ENCODE measurements at regions not wholly inside any gene's neighbourhood (a gene's known extent, or its start where the extent isn't known, plus 50 kb on each side); places are given as distances from the start of the nearest gene placed in this dataset.
"Not testable (repeated sequence)": the region's sequence is repeated elsewhere in the genome, so short reads cannot be mapped to it uniquely, and the experiment has no call there.

DNA sequence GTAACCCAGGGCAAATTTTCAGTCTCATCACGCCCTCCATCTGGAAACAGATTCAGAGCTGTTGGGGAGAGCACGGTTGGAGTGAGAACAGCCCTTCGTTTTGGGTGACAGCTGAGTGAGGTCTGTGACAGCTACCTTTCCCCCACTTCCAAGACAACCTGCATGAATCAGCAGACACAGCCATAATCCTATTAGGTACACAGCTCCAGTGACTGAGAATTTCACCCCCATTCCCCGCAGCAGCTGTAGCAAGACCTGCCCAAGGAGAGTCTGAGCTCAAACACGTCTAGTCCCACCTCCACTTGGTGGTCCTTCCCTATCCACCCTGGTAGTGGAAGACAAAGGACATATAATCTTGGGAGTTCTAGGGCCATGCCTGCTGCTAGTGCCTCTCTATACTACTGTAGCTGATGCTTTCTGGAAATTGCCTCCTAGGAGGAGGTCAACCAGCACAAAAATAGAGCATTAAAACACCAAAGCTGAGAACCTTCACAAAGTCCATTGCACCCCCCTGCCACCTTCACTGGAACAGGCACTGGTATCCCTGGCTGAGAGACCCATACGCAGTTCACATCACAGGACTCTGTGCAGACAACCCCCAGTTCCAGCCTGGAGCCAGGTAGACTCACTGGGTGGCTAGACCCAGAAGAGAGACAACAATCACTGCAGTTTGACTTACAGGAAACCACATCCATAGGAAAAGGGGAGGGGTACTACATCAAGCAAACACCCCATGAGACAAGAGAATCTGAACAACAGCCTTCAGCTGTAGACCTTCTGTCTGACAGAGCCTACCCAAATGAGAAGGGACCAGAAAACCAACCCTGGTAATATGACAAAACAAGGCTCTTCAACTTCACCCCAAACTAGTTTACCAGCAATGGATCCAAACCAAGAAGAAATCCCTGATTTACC lies 448.6 kb upstream of the CBLB start:
- H3K27me3 ChIP-seq (ENCODE audit: low read depth): no peaks in the 10 kb centered on the region
- intact Hi-C loops (cut with micrococcal nuclease): no loop called here
- TF ChIP-seq, protein P1, sequence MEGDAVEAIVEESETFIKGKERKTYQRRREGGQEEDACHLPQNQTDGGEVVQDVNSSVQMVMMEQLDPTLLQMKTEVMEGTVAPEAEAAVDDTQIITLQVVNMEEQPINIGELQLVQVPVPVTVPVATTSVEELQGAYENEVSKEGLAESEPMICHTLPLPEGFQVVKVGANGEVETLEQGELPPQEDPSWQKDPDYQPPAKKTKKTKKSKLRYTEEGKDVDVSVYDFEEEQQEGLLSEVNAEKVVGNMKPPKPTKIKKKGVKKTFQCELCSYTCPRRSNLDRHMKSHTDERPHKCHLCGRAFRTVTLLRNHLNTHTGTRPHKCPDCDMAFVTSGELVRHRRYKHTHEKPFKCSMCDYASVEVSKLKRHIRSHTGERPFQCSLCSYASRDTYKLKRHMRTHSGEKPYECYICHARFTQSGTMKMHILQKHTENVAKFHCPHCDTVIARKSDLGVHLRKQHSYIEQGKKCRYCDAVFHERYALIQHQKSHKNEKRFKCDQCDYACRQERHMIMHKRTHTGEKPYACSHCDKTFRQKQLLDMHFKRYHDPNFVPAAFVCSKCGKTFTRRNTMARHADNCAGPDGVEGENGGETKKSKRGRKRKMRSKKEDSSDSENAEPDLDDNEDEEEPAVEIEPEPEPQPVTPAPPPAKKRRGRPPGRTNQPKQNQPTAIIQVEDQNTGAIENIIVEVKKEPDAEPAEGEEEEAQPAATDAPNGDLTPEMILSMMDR (IDR thresholded peaks at IDR 0.05; ENCODE audit: borderline replicate concordance): no peak

DNA sequence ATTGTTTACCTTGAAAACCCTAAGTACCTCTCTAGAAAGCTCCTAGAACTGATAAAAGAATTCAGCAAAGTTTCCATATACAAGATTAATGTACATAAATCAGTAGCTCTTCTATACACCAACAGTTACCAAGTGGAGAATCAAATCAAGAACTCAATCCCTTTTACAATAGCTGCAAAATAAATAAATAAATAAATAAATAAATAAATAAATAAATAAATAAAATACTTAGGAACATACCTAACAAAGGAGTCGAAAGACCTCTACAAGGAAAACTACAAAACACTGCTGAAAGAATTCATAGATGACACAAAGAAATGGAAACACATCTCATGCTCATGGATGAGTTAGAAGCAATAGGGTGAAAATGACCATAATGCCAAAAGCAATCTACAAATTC lies 452.6 kb upstream of the CBLB start:
- DNase-seq; intact Hi-C loops (cut with micrococcal nuclease); H3K27ac ChIP-seq (replicated peaks); H3K4me3 ChIP-seq; H3K27me3 ChIP-seq (ENCODE audit: low read depth); H3K36me3 ChIP-seq; H3K4me1 ChIP-seq: not testable (repeated sequence)
- peaks cover 19% of the 10 kb centered on the region for H3K9me3 ChIP-seq (replicated peaks)

More for the DNA sequence above, 448.6 kb upstream of the CBLB start:
- H3K4me3 ChIP-seq: no peak overlapping the region
- no peak for DNase-seq
- H3K36me3 ChIP-seq: no peaks in the 10 kb centered on the region
- no peaks in the 10 kb centered on the region for H3K4me1 ChIP-seq
- H3K9me3 ChIP-seq (replicated peaks): no peaks in the 10 kb centered on the region
- no peak overlapping the region for H3K27ac ChIP-seq (replicated peaks)

GRCh38 chr3:106323586-106323985 lies 454.8 kb upstream of the CBLB start:
- H3K27me3 ChIP-seq (ENCODE audit: low read depth): no peaks in the 10 kb centered on the region
- H3K9me3 ChIP-seq (replicated peaks): peaks cover 19% of the 10 kb centered on the region
- H3K27ac ChIP-seq (replicated peaks): no peak overlapping the region
- no peak overlapping the region for H3K4me3 ChIP-seq
- no peak for DNase-seq
- H3K4me1 ChIP-seq: no peaks in the 10 kb centered on the region
- TF ChIP-seq, protein P1 (IDR thresholded peaks at IDR 0.05; ENCODE audit: borderline replicate concordance): no peak
- H3K36me3 ChIP-seq: no peaks in the 10 kb centered on the region
- intact Hi-C loops (cut with micrococcal nuclease): no loop called here

DNA sequence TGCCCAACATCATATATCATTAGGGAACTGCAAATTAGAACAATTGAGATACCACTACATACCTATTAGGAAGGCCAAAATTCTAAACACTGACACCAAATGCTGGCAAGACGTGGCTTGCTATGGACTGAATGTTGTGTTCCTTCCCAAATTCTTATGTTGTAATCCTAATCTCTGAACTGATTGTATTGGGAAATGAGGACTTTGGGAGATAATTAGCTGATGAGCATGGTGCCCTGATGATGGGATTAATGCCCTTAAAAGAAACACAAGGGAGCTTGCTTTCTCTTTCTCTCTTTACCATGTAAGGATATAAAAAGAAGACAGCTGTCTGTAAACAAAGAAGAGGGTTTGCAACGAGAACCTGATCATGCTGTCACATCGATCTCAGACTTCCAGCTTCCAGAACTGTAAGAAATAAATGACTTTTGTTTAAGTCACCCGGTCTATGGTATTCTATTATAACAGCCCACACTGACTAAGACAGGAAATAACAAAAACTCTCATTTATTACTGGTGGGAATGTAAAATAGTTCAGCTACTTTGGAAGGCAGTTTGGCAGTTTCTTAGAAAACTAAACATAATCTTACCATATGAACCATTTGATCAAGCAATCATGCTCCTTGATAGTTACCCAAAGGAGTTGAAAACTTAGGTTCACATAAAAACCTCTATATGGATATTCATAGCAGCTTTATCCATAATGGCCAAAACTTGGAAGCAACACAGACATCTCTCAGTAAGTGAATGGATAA lies 458.3 kb upstream of the CBLB start:
- Histone ChIP-seq H3K4me3 (no peak overlapping the region), H3K36me3 (no peaks in the 10 kb centered on the region), H3K27me3 (ENCODE audit: low read depth) (no peaks in the 10 kb centered on the region), H3K9me3 (replicated peaks) (peaks cover 19% of the 10 kb centered on the region), H3K4me1 (no peaks in the 10 kb centered on the region), H3K27ac (replicated peaks) (no peak overlapping the region)
- intact Hi-C loops (cut with micrococcal nuclease): no loop called here
- TF ChIP-seq, protein P1 (IDR thresholded peaks at IDR 0.05; ENCODE audit: borderline replicate concordance): no peak
- no peak for DNase-seq

DNA sequence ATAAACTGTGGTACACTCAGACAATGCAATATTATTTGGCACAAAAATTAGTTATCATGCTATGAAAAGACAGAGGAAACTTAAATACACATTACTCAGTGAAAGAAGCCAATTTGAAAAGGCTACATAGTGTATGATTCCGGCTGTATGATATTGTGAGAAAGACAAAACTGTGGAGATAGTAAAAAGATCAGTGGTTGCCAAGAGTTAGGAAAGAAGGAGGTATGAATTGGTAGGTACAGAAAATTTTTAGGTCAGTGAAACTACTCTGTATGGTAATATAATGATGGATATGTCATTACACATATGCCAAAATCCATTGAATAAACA lies 458.8 kb upstream of the CBLB start:
- Histone ChIP-seq H3K27me3 (ENCODE audit: low read depth) (no peaks in the 10 kb centered on the region), H3K4me1 (no peaks in the 10 kb centered on the region), H3K27ac (replicated peaks) (no peak overlapping the region), H3K4me3 (no peak overlapping the region), H3K36me3 (no peaks in the 10 kb centered on the region), H3K9me3 (replicated peaks) (peaks cover 19% of the 10 kb centered on the region)
- TF ChIP-seq, protein P1 (IDR thresholded peaks at IDR 0.05; ENCODE audit: borderline replicate concordance): no peak
- DNase-seq: no peak
- intact Hi-C loops (cut with micrococcal nuclease): no loop called here

DNA sequence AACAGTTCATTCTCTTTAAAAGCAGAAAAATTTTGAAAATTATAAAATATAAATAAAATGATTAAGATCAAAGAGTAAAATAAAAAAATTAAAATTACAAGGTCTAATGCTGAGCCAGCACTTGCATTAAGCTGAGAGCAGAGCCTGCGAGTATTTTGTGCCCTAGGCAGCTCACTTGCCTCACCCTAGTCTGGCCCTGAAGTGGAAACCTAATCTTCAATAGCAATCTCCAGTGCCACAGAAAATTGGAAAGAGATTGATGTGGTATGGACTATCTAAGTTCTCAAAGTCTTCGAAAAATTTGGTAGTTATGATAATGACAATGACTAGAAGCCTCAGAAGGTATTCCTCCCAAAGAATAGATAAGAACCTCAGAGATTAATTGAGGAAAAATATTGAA lies 459.4 kb upstream of the CBLB start:
- Histone ChIP-seq H3K9me3 (replicated peaks) (peaks cover 19% of the 10 kb centered on the region), H3K27me3 (ENCODE audit: low read depth) (no peaks in the 10 kb centered on the region), H3K4me3 (no peak overlapping the region), H3K27ac (replicated peaks) (no peak overlapping the region), H3K4me1 (no peaks in the 10 kb centered on the region), H3K36me3 (no peaks in the 10 kb centered on the region)
- TF ChIP-seq, protein P1 (IDR thresholded peaks at IDR 0.05; ENCODE audit: borderline replicate concordance): no peak
- DNase-seq: no peak
- intact Hi-C loops (cut with micrococcal nuclease): no loop called here
